HG02571 (cell line): ENCODE measurements at regions not wholly inside any gene's neighbourhood (a gene's known extent, or its start where the extent isn't known, plus 50 kb on each side); places are given as distances from the start of the nearest gene placed in this dataset.
A peak's percentile ranks its signal among the peaks of the same experiment; 100 is the strongest.

Experiments used
- ATAC-seq: cut with Tn5 transposase; IDR thresholded peaks from one replicate; pipeline ENCODE4 v1.9.1; 2021; ENCODE audit warnings: mild to moderate bottlenecking, moderate library complexity; ENCODE audit not compliant: unreplicated experiment

DNA sequence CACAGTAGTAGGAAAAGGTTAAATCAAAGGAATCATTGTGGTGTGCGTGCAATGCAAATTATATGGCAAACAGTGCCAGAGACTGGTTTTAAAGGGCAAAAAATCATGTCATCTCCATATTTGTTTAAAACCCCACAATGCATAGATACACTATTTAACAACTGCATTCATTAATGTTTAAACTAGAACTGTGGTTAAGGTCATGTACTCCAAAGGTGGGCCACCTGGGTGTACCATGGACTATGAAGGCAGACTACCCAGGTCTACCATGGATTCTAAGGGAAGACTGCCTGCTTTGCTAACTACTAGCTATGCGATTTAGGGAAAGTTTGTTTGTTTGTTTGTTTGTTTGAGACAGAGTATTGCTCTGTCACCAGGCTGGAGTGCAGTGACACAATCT is 356.3 kb downstream of the ZEB2 start:
- ATAC-seq, result no peak

DNA sequence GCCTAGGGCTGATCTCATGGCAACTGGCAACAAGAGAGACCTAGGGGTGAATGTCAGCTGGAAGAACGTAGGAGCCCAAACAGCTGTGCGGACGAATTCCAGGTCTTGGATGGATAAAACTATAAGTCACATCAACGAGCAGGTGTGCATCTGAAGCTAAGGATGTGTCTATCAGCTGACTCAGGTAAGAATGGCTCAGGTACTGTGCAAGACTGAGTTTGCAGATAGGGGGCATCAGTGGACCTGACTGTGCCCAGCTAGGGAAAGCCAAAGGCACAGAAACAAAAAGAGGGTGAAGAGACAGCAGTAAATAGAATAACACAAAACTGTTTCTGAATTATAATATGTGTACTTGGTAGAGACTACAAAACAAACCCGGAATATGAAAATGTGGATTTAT is 357.3 kb downstream of the ZEB2 start:
- peak; percentile 70 for ATAC-seq

DNA sequence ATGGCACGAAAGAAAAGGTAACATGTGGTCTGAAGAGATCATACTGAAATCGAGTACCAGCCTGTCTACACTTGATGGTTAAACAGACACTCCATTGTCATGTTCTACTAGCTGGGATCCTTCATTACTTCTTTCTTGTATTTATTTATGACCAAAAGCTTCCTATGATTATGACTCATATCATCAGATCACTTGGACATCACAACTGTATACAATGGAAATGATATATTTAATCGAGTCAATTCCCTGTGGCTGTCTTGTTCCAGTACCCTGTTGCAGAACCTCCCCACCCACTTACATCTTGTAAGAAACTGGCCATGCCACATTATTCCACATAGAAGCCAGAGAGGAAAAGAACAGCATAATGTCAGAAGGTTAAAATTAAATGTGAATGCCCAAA is 358.9 kb downstream of the ZEB2 start:
- no peak for ATAC-seq

DNA sequence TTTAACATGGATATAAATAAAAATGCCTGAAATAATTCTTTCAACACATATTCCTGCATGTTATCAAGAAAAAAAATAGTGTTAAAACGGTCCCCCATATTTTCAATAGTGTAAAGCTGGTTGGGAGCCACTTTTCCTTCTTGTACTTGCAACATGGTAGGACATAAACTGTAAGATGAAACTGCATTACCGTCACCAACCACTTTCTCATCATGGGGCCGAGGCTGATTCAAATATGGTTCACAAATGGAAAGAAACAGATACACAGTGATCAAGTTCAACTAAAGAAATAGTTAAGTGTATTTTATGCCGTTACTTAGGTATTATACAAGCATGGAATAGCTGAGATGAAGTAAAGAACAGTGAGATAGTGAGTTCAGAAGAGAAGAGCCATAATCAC is 360.7 kb downstream of the ZEB2 start:
- ATAC-seq, result no peak

DNA sequence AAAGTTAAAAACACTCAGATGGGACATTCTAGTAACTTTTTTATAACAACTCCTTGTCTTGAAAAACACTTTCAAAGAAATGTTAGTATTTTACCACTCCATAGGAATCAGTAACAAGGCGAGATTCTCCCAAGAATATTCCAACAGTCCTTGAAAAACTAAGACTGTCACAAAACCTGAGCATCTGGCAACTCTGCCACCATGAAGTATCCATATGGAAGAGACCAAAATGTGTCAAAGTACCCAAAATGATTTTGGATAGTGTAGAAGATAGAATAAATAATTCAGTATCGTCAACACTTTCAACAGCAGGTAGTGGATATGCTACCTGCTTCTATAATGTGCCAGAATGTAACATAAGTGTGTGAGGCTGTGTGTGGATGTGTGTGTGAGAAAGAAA is 361.8 kb downstream of the ZEB2 start:
- no peak for ATAC-seq

DNA sequence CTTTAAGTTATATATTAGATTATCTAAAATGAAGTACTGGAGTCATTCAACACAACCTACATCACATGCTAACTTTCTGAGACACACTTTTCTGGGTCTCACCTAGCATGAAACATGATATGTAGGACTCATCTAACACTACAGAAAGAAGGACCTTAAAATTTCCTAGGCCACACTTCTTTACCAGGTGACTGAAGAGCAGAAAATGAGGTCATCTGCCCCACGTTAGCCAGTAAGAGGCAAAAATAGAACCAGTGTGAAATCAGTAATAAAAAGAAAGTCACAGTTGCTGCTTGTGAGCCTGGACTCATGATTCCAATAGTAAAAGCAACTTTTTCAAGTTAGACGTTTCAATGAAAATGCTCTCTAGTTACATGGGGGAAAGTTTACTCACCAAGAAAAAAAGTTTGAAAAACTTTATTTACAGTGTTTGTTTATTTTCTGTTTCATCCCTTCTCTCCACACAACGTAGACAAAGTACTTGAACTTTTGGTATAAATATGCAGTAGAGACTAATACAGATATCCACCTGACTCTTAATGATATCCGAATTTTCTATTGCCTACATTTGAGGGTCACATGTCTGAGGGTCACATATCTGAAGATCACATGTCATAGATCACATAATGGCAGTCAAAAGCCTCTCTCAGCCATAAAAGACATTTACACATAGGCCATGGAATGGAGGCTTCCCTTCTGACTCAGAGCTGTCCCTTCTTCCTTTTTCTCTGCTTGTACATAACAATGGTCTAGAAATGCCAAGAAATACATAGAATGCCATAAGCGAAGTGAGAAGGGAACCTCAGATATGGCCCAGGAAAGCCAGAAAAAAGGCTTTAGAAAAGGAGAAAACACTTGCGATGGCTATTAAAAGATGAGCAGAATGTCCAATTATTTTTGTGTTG is 362.9 kb downstream of the ZEB2 start:
- ATAC-seq, result no peak

DNA sequence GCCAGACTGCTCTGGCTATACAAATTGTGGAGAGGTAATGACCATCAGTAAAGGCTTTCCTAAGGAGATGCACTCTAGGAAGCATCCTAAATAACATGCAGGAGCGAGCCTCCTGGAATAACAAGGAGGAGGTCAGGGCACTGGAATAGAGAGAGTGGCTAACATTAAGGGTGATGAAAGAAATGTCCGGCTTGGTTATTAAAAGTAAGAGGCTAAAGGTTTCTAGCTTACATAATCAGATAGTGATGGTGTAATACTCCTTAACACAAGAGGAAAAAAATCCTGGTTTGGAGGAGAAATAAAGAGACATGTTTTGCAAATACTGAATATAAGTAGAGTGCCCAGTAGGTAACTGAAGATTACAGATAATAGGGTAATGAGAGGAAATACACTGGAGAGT is 365.7 kb downstream of the ZEB2 start:
- ATAC-seq, result no peak

DNA sequence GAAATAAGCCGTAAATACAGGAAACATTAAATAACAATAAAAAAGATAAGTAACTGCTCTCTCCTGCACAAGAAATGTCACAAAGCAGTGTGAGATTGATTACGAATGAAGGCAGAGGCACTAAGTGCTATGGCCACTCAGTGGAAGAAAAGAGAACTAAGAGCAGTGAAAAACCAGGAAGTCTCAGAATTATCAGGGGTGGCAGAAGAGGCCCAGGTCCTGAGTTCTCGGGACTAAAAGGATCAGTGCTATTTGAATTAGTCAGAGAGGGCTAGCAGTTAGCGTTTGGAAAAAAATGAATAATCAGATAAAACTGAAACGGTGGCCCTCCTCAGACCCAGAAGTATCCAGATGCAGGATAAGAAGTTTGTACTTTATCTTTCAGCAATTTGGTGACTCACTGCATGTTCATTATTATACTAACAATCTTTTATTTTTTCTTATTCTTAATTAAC is 367.1 kb downstream of the ZEB2 start:
- ATAC-seq, result no peak

DNA sequence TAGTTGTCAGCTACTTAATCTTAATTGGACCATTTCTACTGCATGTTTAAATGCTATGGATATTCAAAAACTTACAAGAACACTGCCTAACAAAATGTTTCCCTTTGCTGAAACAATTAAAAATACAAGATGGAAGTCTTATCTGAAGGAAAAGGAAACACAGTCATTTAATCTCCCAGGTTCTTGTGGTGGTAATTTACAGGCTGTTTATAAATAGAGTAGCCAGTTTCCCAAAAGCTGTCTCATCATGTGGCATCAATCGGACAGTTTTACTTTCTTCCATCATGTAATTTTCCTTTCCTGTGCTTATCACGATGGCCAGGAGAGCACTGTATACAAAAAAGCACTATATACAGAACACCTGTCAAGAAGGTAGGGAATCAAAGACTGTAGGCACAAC is 368.1 kb downstream of the ZEB2 start:
- ATAC-seq, result no peak

DNA sequence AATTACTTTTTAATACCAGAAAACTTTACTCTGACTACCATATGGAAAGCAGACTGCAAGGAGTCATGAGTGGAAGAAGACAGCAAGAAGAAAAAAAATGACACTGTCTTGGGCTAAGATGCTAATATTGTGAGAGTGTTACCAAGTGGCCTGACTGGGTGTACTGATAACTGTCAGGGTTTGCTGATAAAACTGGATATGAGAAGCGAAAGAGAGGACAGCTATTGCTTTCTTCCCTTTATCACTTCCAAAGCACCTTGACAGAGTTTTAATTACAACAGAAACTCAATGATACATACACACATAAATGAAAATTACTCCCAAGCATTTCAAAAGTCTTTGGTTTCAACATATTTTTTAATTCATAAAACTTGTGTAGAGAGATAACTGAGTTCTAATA is 368.5 kb downstream of the ZEB2 start:
- no peak for ATAC-seq

DNA sequence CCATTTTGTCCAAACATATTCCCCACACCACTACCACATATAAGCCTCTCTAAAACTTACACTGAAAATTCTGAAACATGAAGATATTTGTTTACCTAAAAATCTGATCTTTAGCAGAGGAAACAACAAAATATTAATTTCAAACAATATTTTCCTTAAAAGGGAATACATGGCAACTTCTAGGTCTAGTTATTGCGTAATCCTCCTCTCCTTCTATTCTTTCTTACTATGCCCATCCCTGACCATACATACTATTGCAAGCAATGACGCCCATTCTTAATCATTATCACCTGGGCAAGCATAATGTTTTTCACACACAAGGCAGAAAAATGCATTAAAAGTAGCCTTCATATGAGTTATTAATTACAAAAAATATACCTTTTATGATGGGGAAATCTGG is 372.6 kb downstream of the ZEB2 start:
- ATAC-seq, result no peak

DNA sequence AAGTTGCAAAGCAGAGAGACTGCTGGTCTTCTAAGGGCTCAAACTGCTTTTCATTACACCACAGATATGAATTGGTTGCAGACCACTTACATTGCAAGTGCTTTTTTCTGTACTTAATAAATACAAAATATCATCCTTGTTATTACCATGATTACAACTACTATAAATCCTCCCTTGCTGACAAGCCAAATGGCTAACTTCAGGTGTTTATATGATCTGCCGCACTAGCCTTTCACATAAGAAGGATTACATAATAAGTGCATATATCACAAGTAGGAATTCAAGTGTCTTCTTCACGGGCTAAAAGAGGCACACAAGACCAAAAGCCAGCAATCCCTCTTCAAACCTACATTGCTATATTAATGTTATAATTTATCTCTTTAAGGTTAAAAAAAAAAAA is 373.0 kb downstream of the ZEB2 start:
- no peak for ATAC-seq

DNA sequence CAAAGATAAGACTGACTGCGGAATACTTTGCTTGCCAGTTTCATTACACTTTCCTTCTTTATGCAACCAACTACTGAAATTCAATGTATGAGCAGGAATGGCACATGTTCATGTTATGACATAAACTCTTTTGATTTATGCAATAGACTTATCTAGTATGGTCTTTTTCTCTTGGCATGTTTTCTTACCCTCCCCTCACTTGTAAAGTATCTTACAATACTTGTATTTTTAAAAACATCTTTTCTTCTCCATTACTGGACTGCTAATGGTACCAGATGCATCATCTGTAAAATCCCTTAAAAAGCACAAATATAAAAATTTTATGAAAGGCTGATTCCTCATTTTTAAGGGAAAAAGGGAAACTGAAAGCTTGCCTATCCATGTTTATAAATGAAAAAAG is 373.8 kb downstream of the ZEB2 start:
- ATAC-seq, result no peak

DNA sequence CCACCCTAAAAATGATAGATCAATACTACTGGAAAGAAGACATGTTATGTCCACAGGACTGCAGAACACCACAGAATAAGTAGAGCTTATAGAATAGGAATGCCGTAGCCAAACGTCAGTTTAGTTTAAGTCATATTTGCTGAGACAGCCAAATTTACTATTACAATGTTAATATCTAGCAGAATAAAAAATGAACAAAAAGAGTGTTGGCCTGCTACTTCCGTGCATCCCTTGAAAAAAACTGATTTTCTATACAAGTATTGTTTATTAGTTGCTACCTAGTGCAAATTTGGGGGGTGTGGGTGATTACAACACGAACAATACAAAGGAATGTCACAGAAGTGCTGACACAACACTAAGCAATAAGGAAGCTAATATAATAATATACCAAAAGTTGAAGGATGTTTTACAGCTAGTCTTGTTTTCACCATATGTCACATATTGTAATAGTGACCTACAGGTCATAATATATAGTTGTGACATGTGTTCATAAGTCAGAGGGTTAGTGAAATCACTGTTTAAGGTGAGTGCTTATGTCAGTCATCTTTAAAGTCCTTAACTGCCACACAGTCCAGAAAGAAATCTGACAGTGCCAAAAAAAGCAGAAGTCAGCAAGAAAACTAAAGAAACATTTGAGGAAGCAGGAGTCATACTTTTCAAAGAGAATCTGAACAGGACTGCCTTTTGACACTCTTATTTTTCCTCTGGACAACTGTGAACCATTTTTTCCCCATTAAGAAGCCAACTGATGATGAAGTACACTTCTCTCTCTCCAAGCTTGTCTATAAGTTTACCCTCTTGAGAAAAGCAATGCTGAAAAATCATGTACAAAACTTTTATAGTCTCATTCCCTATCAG is 376.4 kb downstream of the ZEB2 start:
- ATAC-seq, result no peak

DNA sequence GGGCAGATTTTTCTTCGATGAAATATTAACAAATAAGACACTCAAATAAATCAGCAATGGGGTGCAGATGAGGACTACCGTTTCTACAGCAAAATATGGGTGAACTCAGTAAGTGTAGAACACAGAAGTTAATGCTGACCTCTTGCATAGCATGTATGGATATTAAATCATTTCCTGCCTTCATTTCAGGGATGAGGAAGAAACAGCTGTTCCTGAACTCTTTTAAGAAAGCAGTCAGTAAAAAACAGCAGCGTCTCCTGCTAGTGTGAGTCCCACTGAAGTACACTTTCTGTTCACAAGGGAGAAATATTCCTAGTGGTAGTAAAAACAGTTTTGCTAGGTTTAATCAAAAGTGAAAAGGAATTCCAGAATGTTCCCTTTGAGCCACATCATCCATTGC is 379.0 kb downstream of the ZEB2 start:
- no peak for ATAC-seq

DNA sequence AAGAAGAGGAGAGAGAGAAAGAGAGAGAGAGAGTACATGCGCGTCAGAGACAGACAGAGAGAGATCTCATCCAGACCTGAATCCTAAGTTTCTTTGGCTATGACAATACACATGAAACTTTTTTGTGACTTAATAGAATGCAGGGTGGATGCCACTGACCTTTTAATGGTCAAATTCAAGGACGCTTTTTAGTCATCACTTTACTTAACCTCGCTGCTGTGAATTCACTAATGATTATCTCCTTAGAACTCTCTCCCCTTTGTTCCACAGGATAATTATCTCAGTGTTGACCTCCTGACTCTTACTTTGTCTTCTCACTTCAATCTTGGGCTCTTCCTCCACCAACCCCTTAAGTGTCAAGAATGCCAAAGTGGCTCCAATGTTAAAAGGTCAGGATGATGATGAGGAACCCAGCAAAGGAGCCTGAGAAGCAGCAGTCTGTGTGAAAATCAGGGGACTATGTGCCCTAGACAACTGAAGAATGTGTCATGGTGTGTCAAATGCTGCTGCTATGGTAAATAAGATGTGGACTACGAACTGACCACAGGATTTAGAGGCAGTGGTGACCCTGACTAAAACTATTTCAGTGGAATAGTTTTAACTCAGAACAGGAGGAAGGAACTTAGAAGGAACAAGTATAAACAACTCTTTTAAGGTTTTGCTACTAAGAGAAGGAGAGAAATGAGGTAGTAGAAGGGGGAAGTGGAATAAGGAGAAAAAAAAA is 382.1 kb downstream of the ZEB2 start:
- ATAC-seq, result no peak

DNA sequence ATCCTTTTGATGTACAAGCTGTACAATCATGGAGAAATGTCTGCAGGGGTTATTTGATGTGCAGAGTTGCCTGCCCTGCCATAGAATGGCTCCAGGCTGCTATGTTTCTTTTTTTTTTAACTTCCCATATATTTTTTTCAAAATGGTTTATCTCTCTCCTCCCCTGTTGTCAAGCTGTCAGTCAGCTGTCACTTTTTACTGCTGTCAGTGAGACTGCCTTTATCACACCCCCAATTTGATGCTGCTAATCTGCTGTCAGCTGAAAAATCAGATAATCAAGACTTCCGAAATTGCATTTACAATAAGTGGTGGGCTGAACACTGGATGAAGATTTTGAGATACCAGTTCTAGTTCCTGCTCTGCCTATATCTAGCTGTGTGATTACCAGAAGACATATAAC is 382.6 kb downstream of the ZEB2 start:
- no peak for ATAC-seq

DNA sequence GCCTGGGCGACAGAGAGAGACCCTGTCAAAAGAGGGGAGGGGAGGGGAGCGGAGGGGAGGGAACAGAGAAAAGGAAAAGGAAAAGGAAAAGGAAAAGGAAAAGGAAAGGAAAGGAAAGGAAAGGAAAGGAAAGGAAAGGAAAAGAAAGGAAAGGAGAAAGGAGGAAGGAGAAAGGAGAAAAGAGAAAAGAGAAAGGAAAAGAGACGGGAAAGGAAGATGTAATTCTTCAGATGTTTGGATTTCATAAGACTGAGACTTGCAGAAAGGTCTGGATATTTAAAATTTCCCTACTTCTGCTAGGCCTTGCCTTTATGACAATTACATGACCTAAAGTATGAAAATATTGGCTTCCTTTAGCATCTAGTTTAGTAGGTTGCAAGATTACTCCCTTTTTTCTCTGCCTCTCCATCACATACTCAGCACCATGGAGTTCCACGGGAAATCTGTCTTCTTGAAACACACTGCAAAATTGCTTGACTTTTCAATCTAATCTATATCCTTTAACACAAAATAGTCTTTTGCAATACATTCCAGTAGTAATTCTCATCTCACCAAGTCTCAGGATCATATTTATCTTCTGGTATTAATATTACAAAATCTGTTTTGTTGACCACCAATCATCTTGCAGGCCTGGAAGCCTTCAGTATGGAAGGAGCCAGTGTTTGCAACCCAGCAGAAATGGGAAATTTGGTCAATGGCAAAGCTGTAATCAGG is 383.5 kb downstream of the ZEB2 start:
- no peak for ATAC-seq

DNA sequence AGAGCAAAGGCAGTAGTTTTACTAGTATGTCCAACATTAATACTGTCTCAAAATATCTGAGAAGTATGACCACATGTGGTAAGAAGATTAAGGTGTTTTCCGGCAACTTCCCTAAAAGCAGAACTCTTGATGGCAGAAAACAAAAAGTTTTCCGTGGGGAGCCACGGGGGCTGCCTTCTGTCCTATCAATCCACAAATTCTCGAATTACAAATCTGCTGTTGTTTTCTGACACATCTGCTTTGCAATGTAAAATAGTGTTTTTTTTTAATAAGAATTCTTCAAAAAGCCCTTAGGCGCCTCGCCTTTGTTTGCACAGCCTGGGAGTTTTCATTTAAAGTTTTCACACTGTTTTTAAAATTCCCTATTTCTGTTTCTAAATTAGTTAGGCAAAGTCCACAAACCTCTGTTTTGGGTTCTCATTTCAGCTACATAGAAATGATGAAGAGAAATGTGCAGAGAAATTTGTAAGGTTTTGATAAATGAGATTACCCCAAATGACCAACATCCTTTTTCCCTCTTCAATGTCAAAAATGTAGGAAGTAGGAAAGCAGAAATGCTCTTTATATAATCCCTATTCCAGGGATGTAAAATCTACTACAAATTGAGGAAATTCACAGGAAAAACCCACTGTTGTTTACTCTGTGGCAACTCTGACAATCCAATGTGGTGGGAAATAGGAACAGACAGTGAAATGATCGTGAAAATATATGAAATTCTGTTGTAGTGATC is 385.8 kb downstream of the ZEB2 start:
- ATAC-seq, result no peak

DNA sequence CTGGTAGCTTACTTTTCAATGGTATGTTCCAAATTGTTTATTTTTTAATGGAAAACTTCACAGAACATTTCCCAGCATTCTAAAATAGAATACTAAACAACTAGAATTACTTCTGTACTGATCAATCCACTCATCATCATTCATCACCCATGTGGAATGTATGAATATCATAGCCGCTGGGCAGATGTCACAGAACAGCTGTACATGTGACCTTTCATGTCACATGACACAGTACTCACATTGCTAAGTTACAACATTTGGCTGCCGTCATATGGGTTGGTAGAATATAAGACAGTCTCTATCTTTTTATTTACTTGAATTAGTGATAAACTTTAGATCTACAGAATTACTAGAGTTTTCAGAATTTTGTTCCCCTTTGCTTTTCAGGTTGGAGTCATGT is 387.6 kb downstream of the ZEB2 start:
- ATAC-seq, result no peak
